GM18517 (cell line): ENCODE measurements at regions not wholly inside any gene's neighbourhood (a gene's known extent, or its start where the extent isn't known, plus 50 kb on each side); places are given as distances from the start of the nearest gene placed in this dataset.

Experiments used
- ATAC-seq: cut with Tn5 transposase; IDR thresholded peaks from one replicate; pipeline ENCODE4 v1.9.1; 2021; ENCODE audit warnings: mild to moderate bottlenecking, moderate library complexity; ENCODE audit not compliant: unreplicated experiment

- ATAC-seq: no peak
Observed at GRCh38 chr6:44674226-44675155, 287.0 kb downstream of the CDC5L start.

GRCh38 chr6:44675449-44675848 is 287.9 kb downstream of the CDC5L start:
- ATAC-seq: no peak

GRCh38 chr6:44676246-44676790 is 288.8 kb downstream of the CDC5L start:
- no peak for ATAC-seq

GRCh38 chr6:44676826-44677433 is 289.4 kb downstream of the CDC5L start:
- no peak for ATAC-seq

- ATAC-seq: no peak
Observed at GRCh38 chr6:44678252-44678935, 290.9 kb downstream of the CDC5L start.

- ATAC-seq: no peak
Observed at GRCh38 chr6:44679438-44680201, 292.1 kb downstream of the CDC5L start.

GRCh38 chr6:44680202-44680720 is 292.8 kb downstream of the CDC5L start:
- ATAC-seq: no peak

GRCh38 chr6:44681761-44682160 is 294.3 kb downstream of the CDC5L start:
- no peak for ATAC-seq

- ATAC-seq: no peak
Observed at GRCh38 chr6:44682280-44682679, 294.8 kb downstream of the CDC5L start.

- no peak for ATAC-seq
Observed at GRCh38 chr6:44682987-44683779, 295.7 kb downstream of the CDC5L start.

GRCh38 chr6:44685213-44685612 is 297.7 kb downstream of the CDC5L start:
- no peak for ATAC-seq

GRCh38 chr6:44696099-44696498 is 308.6 kb downstream of the CDC5L start:
- no peak for ATAC-seq

GRCh38 chr6:44696686-44697085 is 309.2 kb downstream of the CDC5L start:
- ATAC-seq: no peak

- ATAC-seq: no peak
Observed at GRCh38 chr6:44697327-44697726, 309.8 kb downstream of the CDC5L start.

GRCh38 chr6:44698602-44699001 is 311.1 kb downstream of the CDC5L start:
- ATAC-seq: no peak

GRCh38 chr6:44699082-44699481 is 311.6 kb downstream of the CDC5L start:
- ATAC-seq: no peak

GRCh38 chr6:44699851-44700250 is 312.3 kb downstream of the CDC5L start:
- ATAC-seq: no peak

GRCh38 chr6:44700422-44700821 is 312.9 kb downstream of the CDC5L start:
- no peak for ATAC-seq

- ATAC-seq: no peak
Observed at GRCh38 chr6:44701038-44701636, 313.6 kb downstream of the CDC5L start.
